NCI-H2171 treated with DMSO at 0.1 percent for 48 hours (cell line): ENCODE measurements at regions not wholly inside any gene's neighbourhood (a gene's known extent, or its start where the extent isn't known, plus 50 kb on each side); places are given as distances from the start of the nearest gene placed in this dataset.
A peak's percentile ranks its signal among the peaks of the same experiment; 100 is the strongest.

ENCODE experiments used
- DNase-seq: peaks from one replicate; lab custom pipeline; 2025; lab: John Stamatoyannopoulos, UW

DNA sequence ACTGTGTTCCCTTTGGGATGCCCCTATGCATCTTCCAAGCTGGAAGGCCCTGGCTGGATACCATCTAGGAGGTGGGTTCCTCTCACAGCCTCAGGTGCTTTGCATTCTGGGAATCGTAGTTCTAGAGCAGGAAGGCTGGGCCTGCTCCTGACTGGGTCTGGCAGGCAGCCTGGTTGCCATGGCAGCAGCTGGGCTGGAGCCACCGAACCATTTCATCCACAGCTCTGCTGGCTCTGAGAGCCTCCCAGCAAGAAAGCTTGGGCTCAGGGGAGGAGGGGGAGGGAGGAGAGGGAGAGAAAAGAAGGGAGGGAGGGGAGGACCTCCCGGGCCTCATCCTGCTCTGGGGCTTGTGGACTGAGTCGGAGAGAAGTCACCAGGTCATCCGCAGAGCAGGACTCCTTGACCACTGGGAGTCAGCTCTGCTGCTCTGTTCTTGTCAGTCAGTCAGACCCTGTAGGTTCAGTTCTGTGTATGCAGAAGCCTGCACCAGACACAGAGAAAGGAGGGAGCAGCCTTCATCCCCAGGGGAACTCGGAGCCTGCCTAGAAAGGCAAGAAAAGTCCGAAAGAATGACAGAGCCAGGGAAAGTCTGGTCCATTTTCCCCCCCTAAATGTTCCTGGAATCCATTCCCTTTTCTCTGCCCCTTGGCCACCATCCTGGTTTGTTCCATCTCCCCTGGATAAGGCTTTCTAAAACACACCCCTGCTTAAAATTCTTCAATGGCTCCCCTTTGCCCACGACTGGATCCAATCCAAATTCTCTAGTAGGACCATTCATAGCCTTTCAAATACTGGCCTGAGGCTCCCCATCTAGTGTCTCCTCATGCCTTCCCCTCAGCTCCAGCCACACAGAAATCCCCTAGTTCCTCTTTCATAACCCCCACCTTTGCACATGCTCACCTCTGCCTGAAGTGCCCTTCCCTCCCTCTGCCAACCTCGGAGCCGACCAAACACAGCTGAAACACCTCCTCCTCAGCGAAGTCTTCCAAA lies 65.4 kb upstream of the ARAP3 start:
- DNase-seq, result peak; percentile 75

DNA sequence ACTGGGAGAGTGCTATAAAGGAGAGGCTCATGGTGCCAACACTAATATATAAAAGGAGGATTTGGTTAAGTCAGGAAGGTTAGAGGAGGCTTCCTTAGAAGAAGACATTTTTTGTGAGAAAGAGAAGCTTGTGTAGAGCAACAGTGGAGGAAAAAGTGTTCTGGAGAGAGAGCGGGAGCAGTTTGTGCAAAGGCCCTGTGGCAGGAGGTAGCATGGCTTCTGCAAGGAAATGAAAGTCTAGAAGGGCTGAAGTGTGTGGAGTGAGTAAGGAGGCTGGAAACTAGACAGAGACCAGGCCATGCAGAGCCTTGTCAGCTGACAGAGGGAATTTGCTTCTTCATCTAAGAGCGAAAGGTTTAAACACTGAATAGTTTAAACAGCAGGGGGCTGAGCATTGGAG lies 64.4 kb upstream of the ARAP3 start:
- no peak for DNase-seq

DNA sequence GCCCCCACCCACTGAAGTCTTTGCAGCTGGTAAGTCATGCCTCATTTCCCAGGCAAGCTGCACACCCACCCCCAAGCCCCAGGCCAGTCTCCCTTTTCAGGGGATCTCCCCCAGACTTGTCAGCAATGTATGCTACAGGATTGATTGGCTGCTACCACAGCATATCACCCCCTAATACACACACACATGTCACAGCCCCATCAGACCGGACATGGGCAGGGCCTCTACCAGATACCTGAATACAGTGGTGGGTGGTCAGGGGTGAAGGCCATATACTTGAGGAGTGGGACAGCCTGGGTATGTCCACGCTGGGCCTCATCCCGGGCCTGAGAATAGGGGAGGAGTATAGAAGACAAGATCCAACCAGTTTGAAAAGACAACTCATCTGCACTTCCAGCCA lies 63.4 kb upstream of the ARAP3 start:
- DNase-seq, result no peak

DNA sequence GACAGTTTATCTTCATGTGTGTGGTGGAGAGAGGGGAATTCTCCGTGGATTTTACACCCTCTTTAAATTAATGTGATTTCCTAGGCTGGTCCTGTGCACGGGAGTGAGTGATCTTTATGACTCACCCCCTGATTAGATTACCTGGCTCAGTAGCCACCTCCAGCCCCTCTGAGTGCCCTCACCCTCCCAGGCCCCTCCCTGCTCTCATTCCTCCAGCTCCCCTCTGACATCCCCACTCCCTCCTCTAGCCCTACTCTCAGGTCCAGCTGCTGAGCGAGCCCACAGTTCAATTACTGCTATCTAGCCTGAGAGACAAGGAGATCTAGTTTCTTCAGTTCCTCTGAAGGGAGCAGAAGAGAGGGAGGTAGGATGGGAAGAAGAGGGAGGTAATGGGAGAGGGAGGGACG lies 61.8 kb upstream of the ARAP3 start:
- peak; percentile 12 for DNase-seq

DNA sequence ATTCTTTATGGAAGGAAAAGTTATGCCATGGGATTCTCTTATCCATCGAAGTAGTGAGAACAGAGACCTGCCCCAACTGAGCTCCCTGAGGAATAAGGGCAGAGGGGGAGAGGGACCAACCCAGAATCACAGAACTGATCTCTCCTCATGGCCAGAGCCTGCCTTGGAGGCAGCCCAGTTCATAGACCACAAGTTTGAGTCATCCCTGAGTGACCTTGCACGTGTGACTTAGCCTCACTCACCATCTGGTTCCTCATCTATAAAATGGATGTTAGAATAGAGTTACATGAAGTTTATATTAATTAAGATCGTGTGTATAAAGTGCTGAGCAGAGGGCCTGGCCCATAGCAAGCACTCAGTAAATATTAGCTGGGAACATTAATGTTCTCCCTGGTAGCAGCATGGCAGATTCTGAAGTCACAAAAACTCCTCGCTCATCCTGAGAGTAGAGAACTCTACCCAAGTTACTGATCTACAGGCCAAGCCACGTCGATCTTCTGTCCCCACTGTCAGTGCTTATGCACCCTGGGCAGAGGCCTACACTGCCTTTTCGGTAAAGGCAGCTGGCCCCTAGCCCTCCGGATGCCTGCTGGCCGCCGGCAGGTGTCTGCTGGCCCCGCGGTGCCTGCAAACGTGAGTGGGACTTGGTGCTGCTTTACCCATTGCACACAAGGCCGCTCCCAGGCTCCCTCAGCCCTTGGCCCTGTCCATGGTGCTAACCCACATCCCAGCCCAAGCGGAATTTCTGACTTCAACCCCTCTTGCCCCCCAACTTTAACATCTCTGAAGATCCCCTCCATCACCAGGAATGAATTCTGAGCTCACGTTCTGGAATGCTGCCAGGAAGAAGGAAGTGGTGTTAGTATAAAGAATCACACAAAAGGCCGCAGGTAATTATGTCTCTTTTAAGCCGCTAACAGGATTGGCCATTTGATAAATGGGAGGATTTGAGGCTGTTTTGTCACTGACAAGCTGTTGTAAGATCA lies 61.1 kb upstream of the ARAP3 start:
- no peak for DNase-seq

DNA sequence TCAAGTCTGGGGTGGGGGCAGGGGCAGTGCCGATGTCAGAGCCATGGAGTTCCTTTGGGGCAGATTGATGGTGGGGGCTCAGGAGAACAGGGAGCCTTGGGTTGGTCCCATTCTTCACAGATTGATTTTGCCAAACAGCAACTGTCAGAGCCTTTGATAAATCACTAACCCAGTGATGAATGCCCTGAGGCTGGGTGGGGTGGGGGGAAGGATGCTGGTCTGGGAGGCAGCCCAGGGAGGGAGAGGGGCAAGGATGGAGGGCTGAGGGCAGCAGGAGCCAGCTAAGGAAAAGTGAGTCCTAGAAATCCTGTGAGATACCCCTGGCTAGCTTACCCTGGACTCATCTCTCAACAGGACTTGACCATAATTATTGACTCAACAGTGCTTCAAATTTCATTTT lies 60.1 kb upstream of the ARAP3 start:
- no peak for DNase-seq

DNA sequence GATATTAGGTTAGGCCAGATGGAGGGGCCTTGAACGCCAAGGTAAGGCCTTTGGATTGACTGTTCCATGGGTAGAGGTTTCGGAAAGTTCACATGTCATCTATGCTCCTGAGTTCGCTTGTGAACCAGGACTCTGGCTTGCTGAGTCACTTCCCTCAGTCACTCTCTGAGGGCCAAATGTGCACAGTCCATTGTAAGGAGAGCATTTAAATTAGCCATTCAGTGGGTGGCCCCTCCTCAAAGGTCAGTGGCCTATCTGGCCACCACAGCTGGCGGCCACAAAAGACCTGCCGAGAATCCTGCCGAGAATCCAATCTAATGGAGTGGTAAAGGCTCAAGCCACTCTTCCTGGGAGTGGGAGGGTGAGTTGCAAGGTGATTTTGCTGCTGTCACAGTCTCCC lies 58.9 kb upstream of the ARAP3 start:
- no peak for DNase-seq

DNA sequence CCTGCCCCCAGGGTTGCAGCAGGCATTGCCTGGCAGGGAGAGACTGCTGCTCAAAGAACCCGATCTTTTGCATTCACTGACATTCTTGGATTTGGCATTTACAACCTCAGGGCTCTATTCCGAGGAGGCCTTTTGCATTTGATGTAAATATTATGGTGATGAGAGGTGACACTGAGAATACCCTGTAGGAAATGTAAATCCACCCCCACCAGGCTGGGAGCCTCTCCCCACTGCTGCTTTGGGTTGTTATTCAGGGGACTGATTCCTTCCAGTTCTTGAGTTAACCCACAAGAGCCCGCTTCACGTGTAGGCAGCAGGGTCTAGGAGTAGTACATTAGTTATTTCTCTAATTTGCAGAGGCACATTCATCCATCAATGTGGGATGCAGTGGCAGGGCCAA lies 55.5 kb upstream of the ARAP3 start:
- no peak for DNase-seq

DNA sequence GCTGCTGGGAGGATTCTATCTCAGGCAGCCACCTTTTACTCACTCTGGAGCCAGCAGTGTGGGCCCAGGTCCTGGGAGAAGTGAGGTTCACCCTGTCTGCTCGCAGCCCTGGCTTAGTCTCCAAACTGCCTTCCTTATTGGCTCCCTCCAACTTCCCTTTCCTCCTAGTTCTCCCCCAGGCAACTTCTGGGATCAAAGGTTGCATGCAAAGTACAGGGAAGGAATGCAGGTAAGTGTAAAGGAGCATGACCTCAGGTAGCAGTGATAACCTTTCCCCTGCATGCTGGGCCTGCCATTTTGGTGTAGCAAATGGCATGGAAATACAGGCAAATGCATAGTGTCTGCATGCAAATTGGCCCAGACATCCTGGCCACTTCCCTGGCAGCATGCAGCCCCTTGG lies 53.8 kb upstream of the ARAP3 start:
- no peak for DNase-seq

DNA sequence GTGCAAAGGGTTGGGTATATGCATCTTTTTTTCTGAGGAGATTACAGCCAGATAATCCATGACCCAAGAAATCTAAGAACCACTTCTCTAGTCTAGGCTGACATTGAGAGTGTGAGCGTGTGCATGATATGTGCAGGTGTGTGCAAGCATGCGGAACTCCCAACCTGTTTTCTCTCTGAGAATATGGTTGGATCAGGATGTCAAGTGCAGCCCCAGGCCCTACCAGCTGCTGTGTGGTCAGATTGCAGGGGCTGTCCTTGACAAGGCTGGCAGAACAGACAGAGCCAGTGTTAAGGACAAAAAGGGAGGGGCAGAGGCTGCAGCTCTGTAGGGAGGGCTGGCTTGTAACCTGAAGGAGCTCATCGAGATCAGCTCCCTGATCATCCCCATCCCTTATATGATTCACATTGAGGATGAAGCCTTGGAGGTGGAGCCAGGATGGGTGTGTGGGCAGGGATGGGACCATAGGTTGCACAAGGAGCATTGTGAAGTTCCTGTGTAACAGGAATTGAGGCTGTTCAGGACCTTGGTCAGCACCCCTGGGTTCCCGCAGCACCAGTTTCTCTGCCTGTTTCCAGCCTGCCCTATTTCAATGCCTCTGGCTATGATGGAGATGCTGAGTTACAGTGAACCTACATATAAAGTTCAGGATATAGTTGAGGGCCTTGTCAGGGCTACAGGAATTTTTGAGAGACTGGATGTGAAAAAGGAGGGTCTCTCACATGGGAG lies 52.6 kb upstream of the ARAP3 start:
- DNase-seq, result peak; percentile 11

DNA sequence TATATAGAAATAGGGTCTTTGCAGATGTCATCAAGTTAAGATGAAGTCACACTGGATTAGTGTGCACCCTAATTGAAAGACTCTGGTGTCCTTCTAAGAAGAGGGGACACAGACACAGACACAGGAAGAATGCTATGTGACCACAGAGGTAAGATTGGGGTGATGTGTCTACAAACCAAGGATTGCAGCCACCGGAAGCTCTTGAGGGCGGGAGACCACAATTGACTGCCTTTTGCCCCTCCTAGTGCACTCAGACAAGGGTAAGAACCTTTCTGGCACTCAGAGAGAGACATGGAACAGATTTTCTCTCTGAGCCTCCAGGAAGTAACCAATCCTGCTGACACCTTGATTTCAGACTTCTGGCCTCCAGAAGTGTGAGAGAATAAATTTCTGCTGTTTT lies 51.2 kb upstream of the ARAP3 start:
- no peak for DNase-seq

DNA sequence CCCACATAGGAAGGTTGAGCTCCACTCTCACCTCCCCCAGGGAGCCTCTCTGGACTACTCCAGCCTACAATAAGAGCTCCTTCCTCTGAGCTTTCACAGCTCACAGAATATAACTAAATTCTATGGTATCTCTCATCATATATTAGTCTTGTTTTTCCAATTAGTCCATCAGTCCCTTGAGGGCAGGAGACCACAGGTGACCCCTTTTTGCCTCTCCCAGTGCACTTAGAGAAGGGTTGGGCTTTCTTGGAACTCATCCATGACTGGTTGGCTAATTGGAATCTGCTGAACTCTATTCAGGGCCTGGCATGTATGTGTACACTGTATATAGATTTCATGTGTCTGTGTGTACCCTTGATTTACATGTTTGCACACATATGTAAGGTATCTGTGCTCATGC lies 50.4 kb upstream of the ARAP3 start:
- no peak for DNase-seq
